ENCODE measurements at regions not wholly inside any gene's neighbourhood (a gene's known extent, or its start where the extent isn't known, plus 50 kb on each side); places are given as distances from the start of the nearest gene placed in this dataset.
A peak's percentile ranks its signal among the peaks of the same experiment; 100 is the strongest.

DNA sequence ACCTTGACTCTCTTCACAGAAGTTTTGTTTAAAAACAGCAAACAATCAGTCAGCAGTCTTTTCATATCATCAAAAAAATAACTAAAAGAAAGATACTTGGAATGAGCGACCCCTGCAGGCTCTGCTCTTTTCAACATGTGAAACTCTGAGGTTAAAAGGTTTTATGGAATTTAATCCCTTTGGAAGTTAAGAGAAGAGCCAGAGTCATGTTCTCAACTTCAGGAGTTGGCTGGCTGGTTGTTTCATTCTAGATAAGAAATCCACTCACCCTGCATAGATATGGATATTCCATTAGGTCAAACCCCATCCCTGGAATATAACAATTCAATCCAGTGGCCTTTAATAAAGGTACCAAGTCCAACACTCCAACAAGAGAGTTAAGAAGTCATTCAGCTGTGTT lies 115.6 kb upstream of the RMDN2 start:
- no peak for DNase-seq (ENCODE audit: low read depth)

DNA sequence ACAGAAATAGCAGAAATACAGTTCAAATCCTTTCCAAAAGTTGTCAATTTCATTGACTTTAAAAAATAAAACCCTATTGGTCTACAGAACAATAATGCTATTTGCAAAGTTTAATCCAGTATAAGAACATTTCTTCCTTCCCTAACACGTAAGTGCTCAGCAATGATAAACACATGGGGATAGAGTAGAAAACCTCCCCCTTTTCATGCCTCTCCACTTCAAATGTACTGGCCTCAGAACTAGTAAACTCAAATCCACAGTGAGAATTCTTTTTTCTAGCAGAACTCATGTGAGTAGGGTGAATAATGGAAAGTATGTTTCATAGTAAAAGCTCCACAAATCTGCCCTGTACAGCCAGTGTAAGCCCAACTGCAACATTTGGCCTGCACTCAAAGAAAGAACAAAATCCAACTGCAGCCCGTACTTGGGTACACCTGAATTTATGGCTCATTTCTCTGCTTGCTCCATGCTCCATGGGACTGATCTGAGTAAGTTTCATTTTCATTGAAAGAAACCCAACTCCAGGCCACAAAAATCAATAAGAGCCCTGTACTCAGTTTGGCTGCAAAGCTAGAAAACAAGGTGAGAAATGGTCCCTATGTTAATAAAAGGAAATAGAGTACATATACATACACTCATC lies 115.0 kb upstream of the RMDN2 start:
- DNase-seq (ENCODE audit: low read depth): no peak

DNA sequence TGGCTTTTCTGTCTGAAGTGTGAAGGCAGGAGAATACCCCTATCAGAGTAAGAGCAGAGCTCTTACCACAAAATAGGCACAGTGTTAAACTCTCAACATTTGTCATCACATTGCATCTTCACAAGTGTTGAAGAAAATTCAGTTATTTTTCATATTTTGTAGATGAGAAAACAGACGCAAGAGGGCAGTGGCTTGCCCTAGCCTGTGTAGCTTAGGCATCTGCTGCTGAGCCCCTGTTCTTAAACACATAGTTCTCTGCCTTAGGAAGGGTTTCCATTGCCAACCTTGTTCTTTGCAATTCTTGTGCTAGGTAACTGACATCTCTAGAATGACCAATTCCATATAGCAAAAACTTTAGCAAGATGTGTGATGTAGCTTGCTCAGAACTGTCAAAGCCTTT lies 112.7 kb upstream of the RMDN2 start:
- no peak for DNase-seq (ENCODE audit: low read depth)

DNA sequence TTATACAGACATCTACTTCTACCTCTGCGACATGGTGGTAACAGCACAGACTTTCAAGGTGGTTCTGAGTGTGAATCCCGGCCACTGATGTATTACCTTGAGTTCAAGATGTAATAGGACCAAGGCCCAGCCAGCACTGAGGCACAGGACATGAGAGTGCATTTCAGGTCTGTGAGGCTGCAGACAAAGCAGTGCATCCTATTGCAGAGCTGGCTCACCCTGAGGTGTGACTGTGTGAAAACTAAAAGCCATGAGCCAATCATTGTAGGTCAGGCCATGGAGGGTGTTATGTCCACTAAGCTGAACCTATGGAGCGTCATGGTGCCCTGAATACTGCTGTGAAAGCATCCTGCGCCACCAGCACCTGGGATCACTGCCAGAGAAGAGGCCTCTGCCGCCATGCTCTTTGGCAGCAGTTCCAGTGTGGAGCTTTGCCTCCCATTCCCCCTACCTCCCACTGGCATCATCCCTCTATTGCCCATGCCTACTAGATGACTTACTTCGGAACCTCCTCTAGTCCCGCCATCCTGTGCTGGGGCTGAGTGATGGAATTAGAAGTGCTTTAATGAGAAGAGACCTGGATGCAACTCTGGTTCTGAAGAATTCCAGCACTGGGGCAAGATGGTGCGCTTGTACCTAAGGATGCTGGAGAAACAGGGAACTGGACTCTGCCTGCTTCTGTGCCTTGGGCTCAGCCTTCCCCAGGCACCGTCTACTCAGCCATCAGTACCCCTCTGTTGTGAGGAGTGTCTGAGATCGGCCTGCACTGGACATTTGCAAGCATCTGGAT lies 112.0 kb upstream of the RMDN2 start:
- no peak for DNase-seq (ENCODE audit: low read depth)

DNA sequence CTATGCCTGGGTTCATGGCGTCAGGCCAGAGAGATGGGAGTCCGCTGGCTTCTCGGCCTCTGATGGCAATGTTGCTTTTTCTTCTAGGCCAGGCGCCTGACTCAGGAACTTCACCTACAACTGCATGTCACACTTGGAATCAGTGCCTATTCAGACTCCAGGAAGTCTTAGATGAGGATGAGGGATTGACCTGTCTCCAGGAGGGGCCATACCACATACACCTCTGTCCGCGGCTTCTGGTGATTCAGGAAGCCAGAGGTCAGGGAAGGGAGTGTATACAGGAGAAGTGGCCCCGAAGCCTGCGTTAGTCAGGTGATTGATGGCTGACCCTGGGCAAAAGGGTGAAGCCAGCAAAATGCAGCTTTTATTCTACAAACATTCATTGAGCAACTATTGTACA lies 109.1 kb upstream of the RMDN2 start:
- no peak for DNase-seq (ENCODE audit: low read depth)

DNA sequence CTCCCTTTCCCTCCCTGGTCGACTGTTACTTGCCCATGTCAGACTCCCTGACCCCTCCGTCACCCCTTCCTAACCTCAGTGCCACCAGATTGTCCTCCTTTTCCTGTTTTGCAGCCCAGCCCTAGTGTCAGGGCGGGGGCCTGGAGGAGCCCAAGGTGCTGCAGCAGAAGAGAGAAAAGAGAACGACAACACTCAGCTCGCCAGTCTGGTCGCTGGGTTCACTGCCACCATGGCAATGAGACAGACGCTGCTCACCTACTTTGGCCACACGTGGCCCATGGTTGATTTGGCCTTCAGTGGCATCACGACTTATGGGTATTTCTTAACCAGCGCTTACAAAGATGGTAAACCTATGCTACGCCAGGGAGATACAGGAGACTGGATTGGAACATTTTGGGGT lies 108.4 kb upstream of the RMDN2 start:
- DNase-seq (ENCODE audit: low read depth): no peak

DNA sequence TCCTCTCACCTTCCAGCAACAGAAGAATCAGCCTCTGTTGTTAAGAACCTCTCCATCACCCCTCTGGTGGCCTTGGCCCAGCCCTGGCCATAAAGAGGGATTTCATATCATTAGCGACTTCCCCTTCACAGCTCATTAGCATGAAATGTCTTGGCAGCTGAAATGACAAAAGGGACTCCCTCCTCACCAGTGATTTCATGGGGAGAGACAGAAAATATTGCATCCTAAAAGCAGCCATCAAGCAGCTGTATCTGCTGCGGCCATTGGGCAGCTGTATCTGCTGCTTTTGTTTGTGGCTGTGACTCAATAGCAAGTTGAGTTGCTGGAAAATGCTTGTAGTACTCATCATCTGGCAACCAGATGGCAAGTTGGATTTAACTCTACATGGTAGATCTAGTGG lies 105.9 kb upstream of the RMDN2 start:
- DNase-seq (ENCODE audit: low read depth): no peak

DNA sequence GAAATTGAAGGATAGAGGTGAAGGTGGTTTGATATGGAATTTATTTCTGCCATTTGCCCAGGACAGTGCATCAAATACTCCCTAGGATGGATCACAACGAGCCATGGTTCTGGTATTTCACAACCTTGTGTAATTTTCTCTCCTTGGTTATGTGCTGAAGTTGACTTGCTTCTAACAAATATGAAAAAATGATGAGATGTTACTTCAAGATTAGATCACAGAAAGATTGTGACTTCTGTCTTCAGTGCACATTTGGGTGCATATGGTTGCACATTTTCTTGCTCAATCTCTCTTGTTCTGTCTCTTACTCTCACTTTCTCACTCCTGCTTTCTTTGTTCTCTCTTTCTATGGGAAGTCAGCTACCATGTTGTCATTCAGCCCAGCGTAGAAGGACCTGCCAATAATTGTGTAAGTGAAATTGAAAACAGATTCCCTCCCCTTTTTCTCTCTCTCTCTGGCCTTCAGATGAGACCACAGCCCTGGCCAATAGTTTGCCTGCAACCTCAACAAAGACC lies 104.6 kb upstream of the RMDN2 start:
- no peak for DNase-seq (ENCODE audit: low read depth)

DNA sequence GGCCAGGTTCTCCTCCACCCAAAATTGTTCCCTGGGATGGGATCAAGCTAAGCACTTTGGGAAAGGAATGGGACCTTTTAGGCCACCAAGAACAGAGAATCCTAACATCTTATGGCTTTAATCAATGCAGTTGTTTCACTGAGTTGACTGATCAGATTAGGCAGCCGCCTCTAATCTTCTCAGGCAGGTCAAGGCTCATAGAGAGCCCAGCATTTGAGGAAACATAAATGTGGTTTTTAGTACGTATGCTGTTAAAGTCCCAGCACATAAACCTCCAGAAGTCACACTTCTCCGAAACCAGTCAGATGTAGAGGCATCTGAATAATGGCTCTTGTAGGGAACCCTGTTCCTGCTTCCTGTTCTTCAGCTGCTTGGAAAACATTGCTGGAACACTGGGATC lies 99.5 kb upstream of the RMDN2 start:
- no peak for DNase-seq (ENCODE audit: low read depth)

DNA sequence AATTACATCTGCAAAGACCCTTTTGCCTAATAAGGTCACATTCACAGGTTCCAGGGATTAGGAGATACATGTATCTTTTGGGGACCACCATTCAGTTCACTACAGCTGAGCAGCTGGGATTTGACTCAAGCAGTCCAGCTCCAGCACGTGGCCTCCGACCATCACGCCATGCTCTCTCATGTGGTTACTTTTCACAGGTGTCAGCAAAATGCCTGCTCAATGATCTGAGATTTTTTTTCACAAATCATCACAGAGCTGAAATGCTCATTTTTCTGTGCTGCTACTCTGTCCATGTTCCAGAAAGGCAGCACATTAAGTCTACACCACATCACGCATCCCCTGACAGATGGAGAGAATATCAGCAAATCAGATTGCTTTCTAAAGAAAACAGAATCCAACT lies 98.5 kb upstream of the RMDN2 start:
- no peak for DNase-seq (ENCODE audit: low read depth)

DNA sequence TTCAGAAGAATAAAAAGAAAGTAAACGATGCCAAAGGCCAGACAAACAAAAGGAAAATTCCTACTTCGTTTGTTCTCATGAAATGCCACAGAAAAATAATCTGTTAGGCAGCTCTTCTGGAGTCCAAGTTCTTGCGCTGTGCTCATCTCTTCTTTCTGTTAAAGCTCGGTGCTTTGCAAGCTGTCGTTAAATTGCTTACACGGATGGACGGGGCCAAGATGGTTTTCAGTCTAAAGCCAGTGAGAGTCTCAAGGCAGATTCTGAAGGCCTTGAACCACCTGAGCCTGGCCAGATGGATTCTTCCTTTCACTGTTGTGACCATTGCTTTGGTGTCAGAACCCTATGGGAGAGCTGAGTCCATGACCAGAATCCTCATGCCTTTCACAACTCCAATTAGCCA lies 97.6 kb upstream of the RMDN2 start:
- no peak for DNase-seq (ENCODE audit: low read depth)

DNA sequence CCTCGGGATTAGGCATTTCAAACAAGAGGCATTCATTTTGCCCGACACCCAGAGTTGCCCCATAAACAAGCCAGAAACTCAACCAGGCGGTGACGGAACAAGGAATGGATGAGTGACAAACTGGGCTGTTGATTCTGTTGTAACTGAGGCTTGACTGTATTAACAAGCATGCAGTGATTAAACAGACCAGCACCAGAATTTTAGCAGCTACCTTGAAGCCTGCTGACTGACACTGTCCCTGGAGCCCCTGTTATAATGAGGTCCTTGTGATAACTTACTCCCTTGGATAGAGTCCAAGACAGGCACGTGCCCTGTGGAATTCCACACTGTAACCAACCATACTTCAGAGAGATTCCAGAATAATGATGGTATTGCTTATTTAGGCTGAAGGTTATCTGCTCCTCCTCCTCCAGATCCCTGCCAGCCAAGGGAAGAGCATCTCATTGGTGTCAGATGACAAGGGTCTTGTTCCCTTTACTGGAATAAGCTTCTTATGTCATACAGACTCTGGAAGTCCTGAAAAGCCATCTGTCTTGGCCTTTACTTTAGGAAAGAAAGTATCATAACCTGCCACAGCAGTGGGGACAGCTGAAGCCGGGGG lies 97.1 kb upstream of the RMDN2 start:
- DNase-seq (ENCODE audit: low read depth): no peak

DNA sequence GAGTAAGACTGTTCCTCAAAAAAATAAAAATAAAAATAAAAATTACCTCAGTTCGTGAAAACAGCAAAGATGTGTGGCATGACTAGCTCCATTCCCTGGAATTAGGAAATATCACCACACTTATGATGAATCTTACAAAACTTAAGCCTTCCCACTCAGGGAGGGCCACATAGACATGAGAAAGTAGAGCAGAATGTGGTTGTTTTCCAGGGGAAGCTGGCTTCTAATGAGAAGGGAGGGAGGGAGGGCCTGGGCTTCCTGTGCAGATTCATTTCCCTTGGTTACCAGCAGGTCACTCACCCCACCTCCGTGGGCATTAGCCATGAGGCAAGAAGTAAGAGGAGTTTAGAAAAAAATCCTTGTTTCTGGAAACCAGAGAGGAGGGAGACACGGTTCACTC lies 95.9 kb upstream of the RMDN2 start:
- no peak for DNase-seq (ENCODE audit: low read depth)

DNA sequence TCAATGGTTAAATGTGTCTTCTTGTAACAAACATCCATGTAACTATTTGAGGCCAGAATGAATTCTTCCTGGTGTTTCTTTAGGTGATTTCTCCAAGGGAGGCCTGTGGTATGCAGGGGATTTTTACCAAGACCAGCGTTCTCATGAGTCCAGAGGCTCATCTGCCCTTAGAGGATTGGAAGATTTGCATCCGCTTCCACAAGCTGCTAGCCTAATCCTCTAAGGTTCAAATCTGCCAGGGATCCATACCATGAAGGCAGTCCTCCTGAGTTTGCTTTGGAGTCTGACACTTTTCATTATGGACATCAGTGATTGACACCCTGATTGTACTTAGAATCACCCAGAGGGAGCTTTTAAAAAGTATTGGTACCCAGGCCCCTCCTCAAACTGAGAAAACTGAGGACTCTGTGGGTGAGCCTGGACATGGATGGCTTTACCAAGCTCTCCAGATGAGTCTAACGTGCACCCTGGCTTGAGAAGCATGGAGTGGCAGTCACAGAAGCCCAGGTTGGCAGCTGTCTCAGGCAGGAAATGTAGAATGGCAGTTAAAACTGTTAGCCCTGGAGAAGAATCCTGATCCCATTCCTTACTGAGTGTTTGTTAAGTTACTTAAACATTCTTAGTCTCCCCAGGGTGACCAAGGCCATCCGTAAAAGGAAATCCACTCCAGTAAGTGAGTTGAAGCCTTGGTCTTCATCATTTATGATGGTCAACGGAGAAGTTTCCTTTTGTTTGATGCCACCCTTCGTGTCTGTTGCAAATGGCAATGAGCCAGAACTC lies 95.3 kb upstream of the RMDN2 start:
- DNase-seq (ENCODE audit: low read depth): no peak

DNA sequence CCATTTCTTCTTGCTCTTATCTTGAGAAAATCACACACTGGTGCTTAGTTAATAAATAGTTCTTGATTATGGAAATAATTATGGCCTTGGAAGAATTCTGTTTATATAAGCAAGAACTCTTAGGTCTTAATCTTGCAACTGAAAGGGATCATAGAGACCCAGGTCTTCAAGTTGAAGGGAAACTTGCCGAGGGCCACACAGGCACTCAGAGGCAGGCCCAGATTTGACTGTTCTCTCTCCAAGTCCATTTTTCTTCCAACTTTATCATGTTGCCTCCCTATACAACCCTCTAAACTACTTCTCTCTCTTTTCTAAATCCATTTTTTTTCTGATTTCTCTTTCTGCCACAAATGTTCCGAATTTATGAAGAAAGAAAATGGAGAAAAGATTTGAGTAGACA lies 94.5 kb upstream of the RMDN2 start:
- DNase-seq (ENCODE audit: low read depth): no peak

DNA sequence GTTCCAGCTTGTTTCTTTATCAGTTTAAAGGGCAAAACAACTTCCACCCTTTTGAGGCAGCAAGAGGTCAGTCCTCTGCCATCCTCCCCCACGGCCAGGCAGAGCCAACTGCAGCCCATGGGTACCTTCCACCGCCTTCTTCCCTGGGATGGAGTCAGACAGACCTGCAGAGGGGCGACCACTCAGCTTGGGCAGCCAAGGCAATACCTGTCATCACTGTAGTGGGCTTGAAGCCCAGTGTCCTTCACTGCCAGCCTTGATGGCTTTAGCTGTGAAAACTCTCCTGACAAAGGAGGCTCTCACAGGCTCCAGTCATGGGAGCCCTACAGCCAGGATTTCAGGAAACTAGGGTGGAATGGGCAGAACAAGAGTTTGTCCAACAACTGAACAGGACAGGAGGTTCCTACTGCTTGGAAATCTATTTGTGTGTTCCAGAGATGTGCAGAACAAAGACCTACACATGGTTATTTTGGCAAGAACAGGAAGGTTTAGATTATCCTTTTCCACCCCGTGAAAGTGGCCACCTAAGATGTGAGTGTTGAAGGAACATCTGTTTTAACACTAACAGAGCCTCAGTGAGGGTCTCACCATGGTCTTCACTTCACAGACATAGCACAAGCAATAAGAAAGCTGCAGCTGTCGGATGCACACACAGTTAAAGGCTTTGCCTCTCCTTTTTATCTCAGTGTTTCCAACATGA lies 93.9 kb upstream of the RMDN2 start:
- DNase-seq (ENCODE audit: low read depth): no peak

DNA sequence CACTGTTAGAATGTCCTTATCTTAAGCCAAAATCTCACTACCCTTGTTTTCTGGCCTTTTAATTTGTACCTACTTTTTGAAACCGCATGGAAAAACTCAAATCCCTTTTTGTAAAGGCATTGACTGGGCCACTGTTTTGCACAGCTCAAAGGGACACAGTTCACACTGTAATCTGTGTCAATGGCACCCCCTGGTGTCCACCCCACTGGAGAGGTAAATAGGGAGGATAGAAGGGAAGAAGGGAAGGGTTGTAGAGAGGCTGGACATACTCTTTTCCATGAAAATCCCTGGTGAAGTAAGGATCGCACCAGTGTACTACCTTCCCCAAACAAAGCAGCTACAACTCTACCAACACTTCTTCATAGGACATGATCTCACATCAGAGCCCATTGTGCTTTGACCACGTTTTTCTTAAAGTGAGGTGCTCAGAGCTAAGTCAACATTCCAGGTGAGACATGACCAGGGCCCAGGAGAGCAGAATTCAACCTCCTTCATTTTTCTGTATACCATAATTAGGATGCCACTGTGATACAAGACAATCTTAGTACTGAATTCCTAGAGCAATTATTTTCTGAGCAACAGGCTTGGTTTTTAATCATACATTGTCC lies 92.4 kb upstream of the RMDN2 start:
- DNase-seq (ENCODE audit: low read depth): peak; percentile 74

DNA sequence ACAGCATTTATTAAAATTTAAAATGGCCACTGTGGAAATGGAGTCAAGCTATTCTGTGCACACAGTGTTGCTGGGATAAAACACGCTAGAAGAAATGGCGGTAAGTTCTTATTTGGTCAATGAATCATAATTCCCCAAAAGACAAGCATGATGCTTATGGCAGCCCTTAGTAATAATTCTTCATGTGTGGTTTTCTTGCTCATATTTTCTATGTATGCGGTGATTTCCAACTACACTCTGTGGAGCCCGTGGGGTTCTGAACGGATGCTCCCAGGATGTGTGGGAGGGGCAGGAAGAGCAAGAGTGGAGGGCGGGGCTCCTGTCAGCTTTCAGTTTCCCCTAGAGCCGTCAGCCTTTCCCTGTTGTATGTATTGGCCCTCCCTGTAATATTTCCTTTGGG lies 91.7 kb upstream of the RMDN2 start:
- peak; percentile 49 for DNase-seq (ENCODE audit: low read depth)

DNA sequence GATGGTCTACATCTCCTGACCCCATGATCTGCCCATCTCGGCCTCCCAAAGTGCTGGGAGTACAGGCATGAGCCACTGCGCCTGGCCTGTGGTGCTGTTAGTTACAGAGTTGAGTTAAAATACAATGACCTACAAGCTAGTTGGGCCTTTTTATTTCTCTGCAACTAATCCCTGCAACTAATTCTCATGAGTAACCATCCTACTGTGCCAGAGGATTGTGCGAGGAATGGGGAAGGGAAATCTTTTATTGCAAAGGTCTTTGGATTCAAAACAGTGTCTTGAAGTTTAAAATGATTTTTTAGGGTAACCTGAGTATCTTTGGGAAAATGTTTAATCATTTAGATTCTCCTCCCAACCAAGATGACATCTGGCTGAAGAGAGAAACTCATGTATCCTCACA lies 88.8 kb upstream of the RMDN2 start:
- no peak for DNase-seq (ENCODE audit: low read depth)

DNA sequence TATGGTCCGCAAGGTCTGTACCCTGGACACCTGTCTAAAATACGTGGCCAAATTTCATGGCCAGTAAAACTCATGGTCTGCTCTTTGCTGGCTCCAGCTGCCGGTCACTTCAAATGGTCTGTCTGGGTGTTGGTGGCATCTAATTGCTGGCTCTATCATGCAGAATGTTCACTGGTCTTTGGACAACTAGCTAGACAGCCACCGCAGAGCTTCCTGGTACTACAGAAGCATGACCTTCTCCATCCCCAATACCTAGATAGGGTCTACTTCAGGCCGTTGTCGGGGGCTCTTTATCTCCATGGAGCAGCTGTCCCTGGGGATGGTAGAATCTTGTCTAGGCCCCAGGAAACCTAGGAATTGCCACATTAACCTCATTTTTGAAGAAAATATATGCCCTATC lies 88.4 kb upstream of the RMDN2 start:
- DNase-seq (ENCODE audit: low read depth): no peak

DNA sequence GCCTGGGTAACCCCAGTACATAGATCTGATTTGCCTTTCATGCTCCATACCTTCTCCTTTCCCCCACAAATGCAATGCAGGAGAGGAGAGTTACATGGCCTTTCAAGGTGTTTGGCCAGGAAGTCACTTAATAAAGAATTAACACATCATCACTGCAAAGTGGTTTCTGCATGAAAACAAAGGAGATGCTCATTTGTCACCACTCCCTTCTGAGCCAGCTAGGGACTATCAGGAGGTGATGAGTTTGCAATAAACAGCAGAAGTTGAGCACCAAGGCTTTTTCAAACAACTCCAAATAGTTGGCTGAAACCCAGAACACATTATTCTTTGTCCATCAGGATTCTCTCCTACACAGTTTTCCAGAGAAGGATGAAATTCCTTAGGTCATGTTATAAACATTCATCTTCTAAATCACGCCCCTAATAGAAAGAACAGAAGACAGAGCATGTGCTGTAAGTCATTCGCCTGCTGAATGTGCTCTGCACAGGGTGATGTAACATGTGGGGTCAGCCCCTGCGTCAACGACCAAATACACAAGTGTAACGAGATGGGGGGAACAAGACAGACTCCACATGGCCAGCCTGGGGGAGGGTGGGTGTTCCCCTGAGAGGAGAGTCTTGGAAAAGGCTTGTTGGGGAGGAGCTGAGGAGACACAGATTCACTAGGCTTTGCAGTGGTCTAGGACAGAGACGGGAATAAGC lies 87.3 kb upstream of the RMDN2 start:
- no peak for DNase-seq (ENCODE audit: low read depth)
